Mesenchymal stem cell (in vitro differentiated cells and primary cell): ENCODE measurements at regions not wholly inside any gene's neighbourhood (a gene's known extent, or its start where the extent isn't known, plus 50 kb on each side); places are given as distances from the start of the nearest gene placed in this dataset.

Source experiments
- DNase-seq: peaks from one replicate; pipeline ENCODE4 v3.0.0-alpha.2; 2013
- H2AFZ ChIP-seq: one replicate; pipeline ENCODE4 v1.6.1; 2013; ENCODE audit warnings: low read depth, mild to moderate bottlenecking, control low read depth, inconsistent platforms, low read length, moderate library complexity
- H2AK5ac ChIP-seq: 2 replicates; pipeline ENCODE4 v1.6.1; 2013; ENCODE audit warnings: low read length, moderate library complexity, mild to moderate bottlenecking, inconsistent platforms; ENCODE audit not compliant: severe bottlenecking
- H2BK120ac ChIP-seq: one replicate; pipeline ENCODE4 v1.6.1; 2013; ENCODE audit warnings: low read depth, mild to moderate bottlenecking, inconsistent platforms, low read length, moderate library complexity
- H2BK12ac ChIP-seq, 2 experiments: one replicate each; pipeline ENCODE4 v1.6.1; 2013; ENCODE audit warnings: inconsistent platforms in 2 of 2, low read length in 2 of 2, mild to moderate bottlenecking in 2 of 2, moderate library complexity in 2 of 2, control low read depth in 1 of 2
- H2BK15ac ChIP-seq: one replicate; pipeline ENCODE4 v1.6.1; 2013; ENCODE audit warnings: mild to moderate bottlenecking, low read depth, inconsistent platforms; ENCODE audit not compliant: poor library complexity, severe bottlenecking
- H2BK5ac ChIP-seq: 2 replicates; pipeline ENCODE4 v1.6.1; 2013; ENCODE audit warnings: low read depth, mild to moderate bottlenecking, low read length, control low read depth, inconsistent platforms; ENCODE audit not compliant: poor library complexity, severe bottlenecking
- H3K14ac ChIP-seq, 2 experiments: one replicate each; pipeline ENCODE4 v1.6.1; 2013; ENCODE audit warnings: inconsistent platforms in 2 of 2, low read length in 2 of 2, control low read depth in 1 of 2, mild to moderate bottlenecking in 1 of 2, moderate library complexity in 1 of 2
- H3K18ac ChIP-seq, 2 experiments: one replicate each; pipeline ENCODE4 v1.6.1; 2013; ENCODE audit warnings: inconsistent platforms in 2 of 2, low read length in 2 of 2, control low read depth in 1 of 2, low read depth in 1 of 2, mild to moderate bottlenecking in 1 of 2
- H3K23ac ChIP-seq, 2 experiments: one replicate each; pipeline ENCODE4 v1.6.1; 2013; ENCODE audit warnings: inconsistent platforms in 2 of 2, low read length in 2 of 2, mild to moderate bottlenecking in 2 of 2, moderate library complexity in 2 of 2, control low read depth in 1 of 2
- H3K27ac ChIP-seq: 2 replicates; pipeline ENCODE4 v1.5.1; 2013; ENCODE audit warnings: mild to moderate bottlenecking, moderate library complexity, low read length, control low read depth, inconsistent platforms; ENCODE audit not compliant: poor library complexity, severe bottlenecking
- H3K27me3 ChIP-seq, 2 experiments: 2 replicates each; pipeline versions ENCODE4 v1.6.1 to v1.7.0; 2013; ENCODE audit warnings: low read length in 2 of 2, mild to moderate bottlenecking in 2 of 2, moderate library complexity in 2 of 2, control low read depth in 1 of 2, inconsistent platforms in 1 of 2; ENCODE audit not compliant: control insufficient read depth in 1 of 2, insufficient read depth in 1 of 2
- H3K36me3 ChIP-seq, 2 experiments: 2 replicates each; pipeline versions ENCODE4 v1.6.1 to v1.7.0; 2013; ENCODE audit warnings: low read length in 2 of 2, control low read depth in 1 of 2, inconsistent platforms in 1 of 2, low read depth in 1 of 2, mild to moderate bottlenecking in 1 of 2; ENCODE audit not compliant: insufficient read depth in 2 of 2, control insufficient read depth in 1 of 2
- H3K4ac ChIP-seq, 2 experiments: one replicate each; pipeline ENCODE4 v1.6.1; 2013; ENCODE audit warnings: inconsistent platforms in 2 of 2, low read length in 2 of 2, mild to moderate bottlenecking in 2 of 2, moderate library complexity in 2 of 2, control low read depth in 1 of 2, low read depth in 1 of 2
- H3K4me1 ChIP-seq: 2 replicates; pipeline ENCODE4 v1.6.1; 2013; ENCODE audit warnings: low read depth, low read length, control low read depth; ENCODE audit not compliant: control insufficient read depth, insufficient read depth
- H3K4me2 ChIP-seq: 2 replicates; pipeline ENCODE4 v1.6.1; 2013; ENCODE audit warnings: low read length, mild to moderate bottlenecking, inconsistent platforms; ENCODE audit not compliant: poor library complexity, severe bottlenecking
- H3K4me3 ChIP-seq, 2 experiments: 2 replicates each; pipeline versions ENCODE4 v1.5.1 to v1.7.0; 2013; ENCODE audit warnings: low read length in 2 of 2, mild to moderate bottlenecking in 2 of 2, control low read depth in 1 of 2, low read depth in 1 of 2; ENCODE audit not compliant: insufficient read depth in 1 of 2
- H3K79me1 ChIP-seq: replicated peaks from 2 replicates; pipeline ENCODE4 v1.6.1; 2013; ENCODE audit warnings: mild to moderate bottlenecking, control low read depth, low read length, inconsistent platforms; ENCODE audit not compliant: poor library complexity, severe bottlenecking
- H3K9ac ChIP-seq: 2 replicates; pipeline ENCODE4 v1.7.0; 2013; ENCODE audit warnings: mild to moderate bottlenecking, low read length, moderate library complexity
- H3K9me3 ChIP-seq: 2 replicates; pipeline ENCODE4 v1.7.0; 2013; ENCODE audit warnings: mild to moderate bottlenecking, low read length; ENCODE audit not compliant: control insufficient read depth
- H4K8ac ChIP-seq: one replicate; pipeline ENCODE4 v1.6.1; 2013; ENCODE audit warnings: inconsistent platforms, mild to moderate bottlenecking, low read length, moderate library complexity
- H4K91ac ChIP-seq: one replicate; pipeline ENCODE4 v1.6.1; 2013; ENCODE audit warnings: mild to moderate bottlenecking, low read length, inconsistent platforms
- WGBS: methylation state at CpG from one replicate; pipeline ENCODE4 v1.1.7; 2013; ENCODE audit warnings: mixed read lengths; 5-methylcytosine and 5-hydroxymethylcytosine counted together

DNA sequence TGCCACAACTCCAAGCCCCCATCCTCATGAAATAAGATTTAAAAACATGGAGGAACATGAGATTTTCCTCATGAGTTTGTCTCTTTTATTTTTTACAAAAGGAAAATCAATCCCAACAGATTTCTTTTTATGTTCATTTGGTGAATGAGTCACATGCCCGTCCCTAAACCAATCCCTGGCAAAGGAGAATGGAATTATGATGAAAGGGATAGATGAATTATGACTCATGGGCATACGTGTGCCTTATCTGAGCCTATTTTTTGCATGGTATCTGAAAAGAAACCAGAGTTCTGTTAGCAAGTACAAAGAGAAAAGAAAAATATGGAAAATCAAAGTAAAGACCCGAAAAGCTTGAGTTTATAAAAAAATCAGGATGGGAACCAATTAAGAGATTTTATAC, 267.5 kb upstream of the TMEM161B start:
- no peak overlapping the region for H2AK5ac ChIP-seq
- no peaks in the 10 kb centered on the region for H3K27me3 ChIP-seq
- 63% methylated on average over 3 of the region's 3 CpGs for WGBS
- no peaks in the 10 kb centered on the region for H3K9me3 ChIP-seq
- no peak overlapping the region for H2BK12ac ChIP-seq
- no peak overlapping the region for H3K14ac ChIP-seq
- no peak overlapping the region for H2BK5ac ChIP-seq
- H4K8ac ChIP-seq, result no peak overlapping the region
- no peak overlapping the region for H2BK120ac ChIP-seq
- no peak overlapping the region for H3K4me2 ChIP-seq
- no peak overlapping the region for H2BK15ac ChIP-seq
- no peak overlapping the region for H3K18ac ChIP-seq
- no peak overlapping the region for H4K91ac ChIP-seq
- H3K36me3 ChIP-seq, result no peaks in the 10 kb centered on the region
- H3K23ac ChIP-seq, result no peak overlapping the region
- H3K4me1 ChIP-seq, result no peaks in the 10 kb centered on the region
- H2AFZ ChIP-seq, result no peak overlapping the region
- no peak overlapping the region for H3K4me3 ChIP-seq
- no peak for DNase-seq
- no peaks in the 10 kb centered on the region for H3K79me1 ChIP-seq
- H3K4ac ChIP-seq, result no peak overlapping the region
- no peak overlapping the region for H3K27ac ChIP-seq
- H3K9ac ChIP-seq, result no peak overlapping the region

DNA sequence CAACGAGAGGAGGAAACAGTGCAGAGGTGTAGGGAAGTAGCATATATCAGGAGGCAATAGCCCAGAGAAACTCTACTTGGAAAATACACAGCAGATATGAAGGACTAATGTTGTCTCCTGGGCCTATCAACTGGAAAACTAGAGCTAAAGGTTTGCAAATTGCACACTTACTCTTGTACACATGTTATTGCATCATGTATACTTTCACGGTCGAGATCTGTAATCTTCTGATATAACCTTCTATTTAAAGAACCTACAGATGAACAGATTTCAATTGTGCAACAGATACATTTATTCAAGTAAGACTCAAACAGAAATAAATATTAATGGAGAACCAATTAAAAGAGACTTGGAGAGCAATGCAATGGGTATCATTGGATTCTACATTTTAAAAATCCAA, 256.3 kb upstream of the TMEM161B start:
- Histone ChIP-seq H2BK120ac (no peak overlapping the region), H3K18ac (no peak overlapping the region), H3K4me3 (no peak overlapping the region), H3K27ac (no peak overlapping the region), H3K23ac (no peak overlapping the region), H2AFZ (no peak overlapping the region), H3K9ac (no peak overlapping the region), H3K4me2 (no peak overlapping the region), H4K91ac (no peak overlapping the region), H3K9me3 (no peaks in the 10 kb centered on the region), H3K14ac (no peak overlapping the region), H2BK12ac (no peak overlapping the region), H3K4ac (no peak overlapping the region), H2BK5ac (no peak overlapping the region), H2BK15ac (no peak overlapping the region), H2AK5ac (no peak overlapping the region), H3K4me1 (no peaks in the 10 kb centered on the region), H3K27me3 (no peaks in the 10 kb centered on the region), H3K79me1 (no peaks in the 10 kb centered on the region), H4K8ac (no peak overlapping the region), H3K36me3 (no peaks in the 10 kb centered on the region)
- WGBS, result 81% methylated on average over 3 of the region's 3 CpGs
- DNase-seq, result no peak

DNA sequence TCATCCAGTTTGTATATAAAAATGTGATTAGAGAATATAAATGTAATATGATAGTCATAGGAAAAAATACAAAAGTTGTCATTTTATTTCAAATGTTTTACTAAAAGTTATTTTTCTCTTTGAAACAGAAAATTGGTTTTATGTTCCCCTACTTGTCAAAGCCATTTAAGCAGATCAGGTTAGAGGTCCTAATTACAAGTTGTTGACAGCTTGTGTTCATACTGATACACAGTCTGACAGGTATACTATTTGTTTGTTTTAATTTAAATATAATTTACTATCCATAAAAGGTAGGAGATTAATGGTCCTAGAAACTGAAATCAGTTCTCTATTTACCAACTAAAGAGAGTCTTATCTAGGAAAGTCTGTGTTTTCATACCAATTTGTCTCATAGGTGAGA, 250.4 kb upstream of the TMEM161B start:
- Histone ChIP-seq H3K18ac (no peak overlapping the region), H3K4me3 (no peak overlapping the region), H4K91ac (no peak overlapping the region), H2AFZ (no peak overlapping the region), H2BK120ac (no peak overlapping the region), H3K4me2 (no peak overlapping the region), H3K79me1 (no peaks in the 10 kb centered on the region), H3K27me3 (no peaks in the 10 kb centered on the region), H3K9me3 (no peaks in the 10 kb centered on the region), H3K9ac (no peak overlapping the region), H2AK5ac (no peak overlapping the region), H2BK12ac (no peak overlapping the region), H3K4me1 (no peaks in the 10 kb centered on the region), H3K23ac (no peak overlapping the region), H2BK5ac (no peak overlapping the region), H3K14ac (no peak overlapping the region), H4K8ac (no peak overlapping the region), H2BK15ac (no peak overlapping the region), H3K4ac (no peak overlapping the region), H3K36me3 (no peaks in the 10 kb centered on the region), H3K27ac (no peak overlapping the region)
- no peak for DNase-seq

GRCh38 chr5:88518131-88519016, 249.7 kb upstream of the TMEM161B start:
- 76% methylated on average over 3 of the region's 4 CpGs for WGBS
- no peak overlapping the region for H2AFZ ChIP-seq
- H3K4me2 ChIP-seq, result no peak overlapping the region

More at GRCh38 chr5:88518131-88519016, 249.7 kb upstream of the TMEM161B start:
- H3K18ac ChIP-seq, result no peak overlapping the region
- no peak overlapping the region for H4K91ac ChIP-seq
- no peak overlapping the region for H2BK5ac ChIP-seq
- no peaks in the 10 kb centered on the region for H3K9me3 ChIP-seq
- no peak overlapping the region for H2AK5ac ChIP-seq
- no peaks in the 10 kb centered on the region for H3K27me3 ChIP-seq
- H2BK12ac ChIP-seq, result no peak overlapping the region
- H3K23ac ChIP-seq, result no peak overlapping the region
- H3K4me3 ChIP-seq, result no peak overlapping the region
- H2BK15ac ChIP-seq, result no peak overlapping the region
- H2BK120ac ChIP-seq, result no peak overlapping the region
- no peak overlapping the region for H3K4ac ChIP-seq
- H3K14ac ChIP-seq, result no peak overlapping the region
- no peaks in the 10 kb centered on the region for H3K36me3 ChIP-seq
- no peak overlapping the region for H4K8ac ChIP-seq
- no peak overlapping the region for H3K9ac ChIP-seq
- H3K79me1 ChIP-seq, result no peaks in the 10 kb centered on the region
- DNase-seq, result no peak
- no peak overlapping the region for H3K27ac ChIP-seq
- no peaks in the 10 kb centered on the region for H3K4me1 ChIP-seq
